NCI-H69 (cell line): ENCODE measurements at regions not wholly inside any gene's neighbourhood (a gene's known extent, or its start where the extent isn't known, plus 50 kb on each side); places are given as distances from the start of the nearest gene placed in this dataset.

ENCODE experiments used
- DNase-seq: peaks from one replicate; lab custom pipeline; 2025; lab: John Stamatoyannopoulos, UW

GRCh38 chr11:33616552-33616951 lies 84.1 kb downstream of the C11orf91 start:
- no peak for DNase-seq

GRCh38 chr11:33615751-33616150 lies 84.9 kb downstream of the C11orf91 start:
- DNase-seq: no peak

- DNase-seq: no peak
Observed at GRCh38 chr11:33613404-33613803, 87.2 kb downstream of the C11orf91 start.

GRCh38 chr11:33610903-33611302 lies 89.7 kb downstream of the C11orf91 start:
- DNase-seq: no peak

- DNase-seq: peak; percentile 64
Observed at GRCh38 chr11:33608386-33608785, 92.2 kb downstream of the C11orf91 start.

- no peak for DNase-seq
Observed at GRCh38 chr11:33606762-33607161, 93.9 kb downstream of the C11orf91 start.

GRCh38 chr11:33605703-33606102 lies 94.9 kb downstream of the C11orf91 start:
- no peak for DNase-seq

GRCh38 chr11:33598426-33599069 lies 102.1 kb downstream of the C11orf91 start:
- DNase-seq: peak; percentile 90

- no peak for DNase-seq
Observed at GRCh38 chr11:33594188-33594587, 106.4 kb downstream of the C11orf91 start.

- DNase-seq: no peak
Observed at GRCh38 chr11:33590441-33590840, 110.2 kb downstream of the C11orf91 start.

GRCh38 chr11:33588056-33588455 lies 112.6 kb downstream of the C11orf91 start:
- no peak for DNase-seq

- DNase-seq: no peak
Observed at GRCh38 chr11:33585586-33586209, 114.9 kb downstream of the C11orf91 start.

GRCh38 chr11:33582636-33583325 lies 117.8 kb downstream of the C11orf91 start:
- DNase-seq: no peak

GRCh38 chr11:33579101-33579500 lies 121.5 kb downstream of the C11orf91 start:
- no peak for DNase-seq

GRCh38 chr11:33577204-33577603 lies 123.4 kb downstream of the C11orf91 start:
- DNase-seq: no peak

GRCh38 chr11:33575311-33575710 lies 125.3 kb downstream of the C11orf91 start:
- no peak for DNase-seq

GRCh38 chr11:33574331-33574730 lies 126.3 kb downstream of the C11orf91 start:
- DNase-seq: no peak

GRCh38 chr11:33569333-33569732 lies 131.3 kb downstream of the C11orf91 start:
- no peak for DNase-seq

GRCh38 chr11:33567004-33567403 lies 133.6 kb downstream of the C11orf91 start:
- DNase-seq: no peak

- DNase-seq: no peak
Observed at GRCh38 chr11:33564856-33565453, 135.7 kb downstream of the C11orf91 start.

GRCh38 chr11:33560729-33561128 lies 139.9 kb downstream of the C11orf91 start:
- no peak for DNase-seq

- no peak for DNase-seq
Observed at GRCh38 chr11:33559567-33559966, 141.1 kb downstream of the C11orf91 start.

- DNase-seq: no peak
Observed at GRCh38 chr11:33558097-33558496, 142.5 kb downstream of the C11orf91 start.
